A549 (cell line): ENCODE measurements at regions not wholly inside any gene's neighbourhood (a gene's known extent, or its start where the extent isn't known, plus 50 kb on each side); places are given as distances from the start of the nearest gene placed in this dataset.
A peak's percentile ranks its signal among the peaks of the same experiment; 100 is the strongest.
"Not testable (repeated sequence)": the region's sequence is repeated elsewhere in the genome, so short reads cannot be mapped to it uniquely, and the experiment has no call there.

Experiments used
- ATAC-seq, 2 experiments: fragments of 200-7000 bp in 1 of 2; fragments of >200 bp in 1 of 2; cut with Nextera tagmentation in 1 of 2; cut with Tn5 transposase in 1 of 2; 3 replicates each; pipeline versions ENCODE4 v1.8.0 to v1.9.1; 2018 to 2020; ENCODE audit warnings: mild to moderate bottlenecking in 1 of 2, moderate library complexity in 1 of 2
- CTCF ChIA-PET: fragments of 300-600 bp; sonication (Branson Sonifier 250); formaldehyde crosslinking; extraction: SDS; loops from one replicate; lab custom pipeline; 2021; ENCODE audit warnings: antibody characterized with exemption, inconsistent platforms; lab: Yijun Ruan, JAX
- POLR2A ChIA-PET: fragments of 350-600 bp; formaldehyde crosslinking; extraction: SDS; loops from one replicate; lab custom pipeline; 2021; ENCODE audit warnings: antibody characterized with exemption, inconsistent platforms; lab: Yijun Ruan, JAX
- DNase-seq, 2 experiments: peaks; one replicate each; pipeline versions ENCODE4 v3.0.0 to v3.0.0-alpha.2; 2011 to 2016; ENCODE audit warnings: low read depth in 1 of 2, low spot score in 1 of 2
- FAIRE-seq: peaks from 2 replicates; lab custom pipeline; 2011; peaks lifted over from hg19 to GRCh38; lab: Jason Lieb, UNC
- H3K27ac ChIP-seq, 2 experiments: fragments of >200 bp; sonication (Bioruptor Twin); formaldehyde crosslinking; 3 replicates each; pipeline ENCODE4 v1.5.1; 2016 to 2017
- H3K4me1 ChIP-seq: fragments of >200 bp; sonication (Bioruptor Twin); formaldehyde crosslinking; 3 replicates; pipeline ENCODE4 v1.6.1; 2016
- H3K4me2 ChIP-seq: fragments of >200 bp; sonication (Bioruptor Twin); formaldehyde crosslinking; 3 replicates; pipeline ENCODE4 v1.6.1; 2016
- H3K4me3 ChIP-seq: fragments of >200 bp; sonication (Bioruptor Twin); formaldehyde crosslinking; 3 replicates; pipeline ENCODE4 v1.5.1; 2016
- H3K9me3 ChIP-seq: fragments of >200 bp; sonication (Bioruptor Twin); formaldehyde crosslinking; 3 replicates; pipeline ENCODE4 v1.6.1; 2016
- ATOH8 ChIP-seq: fragments of 250-450 bp; sonication (Bioruptor Pico); IDR thresholded peaks from 2 replicates; pipeline ENCODE4 v1.5.0; 2020; ENCODE audit warnings: low read depth, mild to moderate bottlenecking, moderate library complexity
- CHD2 ChIP-seq: fragments of 150-350 bp; IDR thresholded peaks from 2 replicates; pipeline ENCODE4 v1.6.1; 2014; ENCODE audit warnings: low read length; ENCODE audit not compliant: partially characterized antibody
- E2F6 ChIP-seq: IDR thresholded peaks from 2 replicates; pipeline ENCODE4 v1.6.1; 2012; ENCODE audit warnings: low read depth, borderline replicate concordance
- EHF ChIP-seq: fragments of 250-450 bp; sonication (Bioruptor Pico); IDR thresholded peaks from 2 replicates; pipeline ENCODE4 v1.5.0; 2020; ENCODE audit warnings: mild to moderate bottlenecking
- HES2 ChIP-seq: fragments of >200 bp; sonication (Bioruptor Twin); formaldehyde crosslinking; IDR thresholded peaks from 2 replicates; pipeline ENCODE4 v1.6.1; 2016
- HEYL ChIP-seq: fragments of 250-450 bp; sonication (Bioruptor Pico); IDR thresholded peaks from 2 replicates; pipeline ENCODE4 v1.8.0; 2021; ENCODE audit warnings: mild to moderate bottlenecking, moderate library complexity
- HOXB5 ChIP-seq: fragments of 250-450 bp; sonication (Bioruptor Pico); IDR thresholded peaks from 2 replicates; pipeline ENCODE4 v1.5.0; 2020; ENCODE audit warnings: mild to moderate bottlenecking, moderate library complexity
- MAX ChIP-seq: IDR thresholded peaks from 2 replicates; pipeline ENCODE4 v1.6.1; 2012
- MYC ChIP-seq: IDR thresholded peaks from 2 replicates; pipeline ENCODE4 v1.6.1; 2012; ENCODE audit warnings: mild to moderate bottlenecking, inconsistent platforms, low read length, improper control_type of control experiment, borderline replicate concordance
- NR3C1 ChIP-seq: fragments of >200 bp; sonication (Bioruptor Twin); formaldehyde crosslinking; IDR thresholded peaks from 3 replicates; pipeline ENCODE4 v1.6.1; 2017
- PHF8 ChIP-seq: fragments of 200-600 bp; sonication (generic); IDR thresholded peaks from 2 replicates; pipeline ENCODE4 v1.6.1; 2016; ENCODE audit warnings: low read depth, mild to moderate bottlenecking, antibody characterized with exemption, moderate library complexity, borderline replicate concordance
- POLR2A ChIP-seq: IDR thresholded peaks from 2 replicates; pipeline ENCODE4 v1.6.1; 2012; ENCODE audit warnings: mild to moderate bottlenecking, low read length
- POLR2AphosphoS2 ChIP-seq: conservative IDR thresholded peaks from 2 replicates; pipeline ENCODE4 v1.6.1; 2012; ENCODE audit warnings: low read length, improper control_type of control experiment, inconsistent platforms
- RCOR1 ChIP-seq: fragments of 150-350 bp; IDR thresholded peaks from 2 replicates; pipeline ENCODE4 v1.6.1; 2014; ENCODE audit warnings: antibody characterized with exemption, low read length, low read depth
- SMC3 ChIP-seq: fragments of >200 bp; sonication (Bioruptor Twin); formaldehyde crosslinking; IDR thresholded peaks from 3 replicates; pipeline ENCODE4 v1.6.1; 2018; ENCODE audit warnings: inconsistent platforms
- ZFP36 ChIP-seq: fragments of 450-650 bp; IDR thresholded peaks from 2 replicates; pipeline ENCODE4 v1.6.1; 2014; ENCODE audit warnings: borderline replicate concordance; ENCODE audit not compliant: partially characterized antibody
- ZSCAN20 ChIP-seq: fragments of 250-450 bp; sonication (Bioruptor Pico); IDR thresholded peaks from 2 replicates; pipeline ENCODE4 v1.8.0; 2022; ENCODE audit warnings: mild to moderate bottlenecking, moderate library complexity
- WGBS: methylation state at CpG from one replicate; pipeline ENCODE4 v1.1.6; 2017; ENCODE audit errors: missing lambda C conversion rate; 5-methylcytosine and 5-hydroxymethylcytosine counted together
- TF ChIP-seq, protein P1 (sequence below): IDR thresholded peaks from 2 replicates; pipeline ENCODE4 v1.6.1; 2012
- TF ChIP-seq, protein P2 (sequence below): fragments of >200 bp; sonication (Bioruptor Twin); formaldehyde crosslinking; IDR thresholded peaks from 3 replicates; pipeline ENCODE4 v1.6.1; 2016

DNA sequence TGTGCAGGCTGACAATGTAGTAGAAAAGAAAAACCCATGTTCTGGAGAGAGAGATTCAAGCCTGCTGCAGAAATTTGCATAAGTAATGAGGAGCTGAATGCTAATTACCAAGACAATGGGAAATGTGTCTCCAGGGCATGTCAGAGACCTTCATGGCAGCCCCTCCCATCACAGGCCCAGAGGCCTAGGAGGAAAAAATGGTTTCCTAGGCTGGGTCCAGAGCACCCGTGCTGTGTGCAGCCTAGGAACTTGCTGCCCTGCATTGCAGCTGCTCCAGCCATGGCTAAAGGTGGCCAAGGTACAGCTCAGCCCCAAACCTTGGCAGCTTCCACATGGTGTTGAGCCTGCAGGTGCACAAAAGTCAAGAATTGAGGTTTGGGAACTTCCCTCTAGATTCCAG, 402.3 kb downstream of the PRR32 start:
- CTCF ChIA-PET, ATAC-seq, DNase-seq, H3K4me1 ChIP-seq, H3K9me3 ChIP-seq, POLR2A ChIA-PET, H3K27ac ChIP-seq, H3K4me2 ChIP-seq, H3K4me3 ChIP-seq, FAIRE-seq: not testable (repeated sequence)
- WGBS = no CpG with 5 or more reads among the region's 1 CpG
- TF ChIP-seq ZFP36 = peak; percentile 71

- FAIRE-seq (no peak), ATAC-seq (no peak), DNase-seq (no peak)
- ChIA-PET CTCF (no interaction called here), POLR2A (no interaction called here)
- Histone ChIP-seq H3K9me3 (no peaks in the 10 kb centered on the region), H3K4me2 (no peak overlapping the region), H3K4me1 (no peaks in the 10 kb centered on the region), H3K4me3 (no peak overlapping the region), H3K27ac (no peak overlapping the region)
- 0% methylated on average over 2 of the region's 3 CpGs for WGBS
- no peak for TF ChIP-seq MYC
- TF ChIP-seq ATOH8 (CRISPR knock-in tag) = no peak
- no peak for TF ChIP-seq ZFP36
- TF ChIP-seq, protein P1, sequence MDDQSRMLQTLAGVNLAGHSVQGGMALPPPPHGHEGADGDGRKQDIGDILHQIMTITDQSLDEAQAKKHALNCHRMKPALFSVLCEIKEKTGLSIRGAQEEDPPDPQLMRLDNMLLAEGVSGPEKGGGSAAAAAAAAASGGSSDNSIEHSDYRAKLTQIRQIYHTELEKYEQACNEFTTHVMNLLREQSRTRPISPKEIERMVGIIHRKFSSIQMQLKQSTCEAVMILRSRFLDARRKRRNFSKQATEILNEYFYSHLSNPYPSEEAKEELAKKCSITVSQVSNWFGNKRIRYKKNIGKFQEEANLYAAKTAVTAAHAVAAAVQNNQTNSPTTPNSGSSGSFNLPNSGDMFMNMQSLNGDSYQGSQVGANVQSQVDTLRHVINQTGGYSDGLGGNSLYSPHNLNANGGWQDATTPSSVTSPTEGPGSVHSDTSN = no peak
- no peak for TF ChIP-seq HES2
- TF ChIP-seq PHF8 = no peak
- TF ChIP-seq POLR2AphosphoS2 = no peak
- TF ChIP-seq EHF (CRISPR knock-in tag) = no peak
- TF ChIP-seq CHD2 = no peak
- TF ChIP-seq E2F6 = no peak
- no peak for TF ChIP-seq MAX
- no peak for TF ChIP-seq ZSCAN20
- TF ChIP-seq POLR2A = no peak
- TF ChIP-seq NR3C1 = no peak
- TF ChIP-seq SMC3 = no peak
- no peak for TF ChIP-seq HEYL (CRISPR knock-in tag)
Observed at GRCh38 chrX:127243654-127244053, 424.1 kb downstream of the PRR32 start.

DNA sequence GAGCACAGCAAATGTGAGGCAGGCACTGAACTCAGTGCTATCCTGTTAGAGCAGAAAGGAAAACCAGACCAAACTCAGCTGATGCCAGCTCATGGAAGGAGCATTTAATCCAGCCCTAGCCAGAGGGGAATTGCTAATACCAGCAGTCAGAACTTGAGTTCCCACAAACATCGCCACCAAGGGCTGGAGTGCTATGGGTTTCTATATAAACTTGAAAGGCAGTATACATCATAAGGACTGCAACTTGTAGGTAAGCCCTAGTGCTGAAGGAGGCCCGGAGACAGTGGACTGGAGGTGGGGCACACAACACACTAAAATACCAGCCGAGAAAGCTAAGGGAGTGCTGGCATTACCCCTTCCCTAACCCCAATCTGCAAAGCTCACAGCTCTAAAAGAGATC, 440.2 kb downstream of the PRR32 start:
- DNase-seq (no peak), ATAC-seq (no peak), FAIRE-seq (no peak)
- ChIA-PET CTCF (no interaction called here), POLR2A (no interaction called here)
- no peak for TF ChIP-seq RCOR1
- no peak for TF ChIP-seq HOXB5 (CRISPR knock-in tag)
- TF ChIP-seq, protein P2, sequence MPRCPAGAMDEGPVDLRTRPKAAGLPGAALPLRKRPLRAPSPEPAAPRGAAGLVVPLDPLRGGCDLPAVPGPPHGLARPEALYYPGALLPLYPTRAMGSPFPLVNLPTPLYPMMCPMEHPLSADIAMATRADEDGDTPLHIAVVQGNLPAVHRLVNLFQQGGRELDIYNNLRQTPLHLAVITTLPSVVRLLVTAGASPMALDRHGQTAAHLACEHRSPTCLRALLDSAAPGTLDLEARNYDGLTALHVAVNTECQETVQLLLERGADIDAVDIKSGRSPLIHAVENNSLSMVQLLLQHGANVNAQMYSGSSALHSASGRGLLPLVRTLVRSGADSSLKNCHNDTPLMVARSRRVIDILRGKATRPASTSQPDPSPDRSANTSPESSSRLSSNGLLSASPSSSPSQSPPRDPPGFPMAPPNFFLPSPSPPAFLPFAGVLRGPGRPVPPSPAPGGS = no peak
- Histone ChIP-seq H3K9me3 (no peaks in the 10 kb centered on the region), H3K4me2 (no peak overlapping the region), H3K27ac (no peak overlapping the region), H3K4me1 (no peaks in the 10 kb centered on the region), H3K4me3 (no peak overlapping the region)
- WGBS = 0% methylated on average over 3 of the region's 3 CpGs
